Peyer's patch (tissue), 4 donors: ENCODE measurements at regions not wholly inside any gene's neighbourhood (a gene's known extent, or its start where the extent isn't known, plus 50 kb on each side); places are given as distances from the start of the nearest gene placed in this dataset.

Source experiments
- DNase-seq, 3 donors: peaks; one replicate each; pipeline ENCODE4 v3.0.0-alpha.2; 2017 to 2019
- H3K27ac ChIP-seq, 4 donors: fragments of 200-600 bp; sonication (generic); one replicate each; pipeline ENCODE4 v1.5.1; 2016 to 2019
- H3K27me3 ChIP-seq, 2 donors: fragments of 200-600 bp; sonication (generic); one replicate each; pipeline ENCODE4 v1.5.1; 2019
- H3K36me3 ChIP-seq, 3 donors: fragments of 200-600 bp; sonication (generic); one replicate each; pipeline ENCODE4 v1.5.1; 2016 to 2019
- H3K4me1 ChIP-seq, 4 donors: fragments of 200-600 bp; sonication (generic); one replicate each; pipeline ENCODE4 v1.5.1; 2016 to 2019
- H3K4me3 ChIP-seq, 4 donors: fragments of 200-600 bp; sonication (generic); 1 replicate in 3 of 4; 2 replicates in 1 of 4; pipeline ENCODE4 v1.5.1; 2016 to 2019; ENCODE audit warnings: mild to moderate bottlenecking in 1 of 4
- H3K9me3 ChIP-seq, 4 donors: fragments of 200-600 bp; sonication (generic); one replicate each; pipeline ENCODE4 v1.5.1; 2016 to 2019; ENCODE audit warnings: mild to moderate bottlenecking in 1 of 4
- CTCF ChIP-seq, 6 experiments: fragments of 450-650 bp in 4 of 6; fragments of 200-600 bp in 2 of 6; sonication (generic) in 1 of 6; IDR thresholded peaks; one replicate each; pipeline ENCODE4 v1.5.1; 2017 to 2019; ENCODE audit warnings: antibody characterized with exemption in 6 of 6, mild to moderate bottlenecking in 3 of 6, moderate library complexity in 1 of 6
- POLR2A ChIP-seq, 2 donors: fragments of 450-650 bp; IDR thresholded peaks; one replicate each; pipeline ENCODE4 v1.5.1; 2017; ENCODE audit warnings: antibody characterized with exemption in 2 of 2, mild to moderate bottlenecking in 2 of 2, moderate library complexity in 2 of 2

- Histone ChIP-seq H3K4me3 (no peak overlapping the region), H3K4me1 (no peaks in the 10 kb centered on the region), H3K27me3 (no peaks in the 10 kb centered on the region), H3K36me3 (no peaks in the 10 kb centered on the region), H3K27ac (no peak overlapping the region), H3K9me3 (no peaks in the 10 kb centered on the region)
- no peak for TF ChIP-seq POLR2A (IDR thresholded peaks at IDR 0.05)
- no peak for TF ChIP-seq CTCF (IDR thresholded peaks at IDR 0.05)
- DNase-seq = no peak
Observed at GRCh38 chr15:62298811-62299210, 133.7 kb upstream of the C2CD4B start.

GRCh38 chr15:62299541-62299940 lies 134.5 kb upstream of the C2CD4B start:
- no peak overlapping the region for H3K4me3 ChIP-seq
- H3K27ac ChIP-seq = no peak overlapping the region

GRCh38 chr15:62301993-62302675 lies 137.0 kb upstream of the C2CD4B start:
- Histone ChIP-seq H3K27me3 (no peaks in the 10 kb centered on the region), H3K4me3 (no peak overlapping the region), H3K27ac (no peak overlapping the region), H3K9me3 (no peaks in the 10 kb centered on the region), H3K36me3 (no peaks in the 10 kb centered on the region), H3K4me1 (no peaks in the 10 kb centered on the region)
- no peak for DNase-seq
- TF ChIP-seq CTCF (IDR thresholded peaks at IDR 0.05) (no peak), POLR2A (IDR thresholded peaks at IDR 0.05) (no peak)

More at GRCh38 chr15:62299541-62299940, 134.5 kb upstream of the C2CD4B start:
- H3K9me3 ChIP-seq = no peaks in the 10 kb centered on the region
- TF ChIP-seq CTCF (IDR thresholded peaks at IDR 0.05) (no peak), POLR2A (IDR thresholded peaks at IDR 0.05) (no peak)
- H3K36me3 ChIP-seq = no peaks in the 10 kb centered on the region
- H3K4me1 ChIP-seq = no peaks in the 10 kb centered on the region
- DNase-seq = no peak
- no peaks in the 10 kb centered on the region for H3K27me3 ChIP-seq

- no peak overlapping the region for H3K27ac ChIP-seq
- peak in 1 of 3 donors; percentile 62 for DNase-seq
- H3K4me3 ChIP-seq = no peak overlapping the region
- H3K9me3 ChIP-seq = no peaks in the 10 kb centered on the region
- no peaks in the 10 kb centered on the region for H3K4me1 ChIP-seq
- TF ChIP-seq POLR2A (IDR thresholded peaks at IDR 0.05) (no peak), CTCF (IDR thresholded peaks at IDR 0.05) (peak in 4 of 6 experiments; percentile 37 to 73 (median 71))
- H3K27me3 ChIP-seq = no peaks in the 10 kb centered on the region
- no peaks in the 10 kb centered on the region for H3K36me3 ChIP-seq
Observed at GRCh38 chr15:62306851-62307504, 141.9 kb upstream of the C2CD4B start.

- H3K4me1 ChIP-seq = no peaks in the 10 kb centered on the region
- H3K27me3 ChIP-seq = no peaks in the 10 kb centered on the region
- H3K36me3 ChIP-seq = no peaks in the 10 kb centered on the region
- H3K4me3 ChIP-seq = no peak overlapping the region
- H3K27ac ChIP-seq = no peak overlapping the region
- DNase-seq = no peak
- no peak for TF ChIP-seq CTCF (IDR thresholded peaks at IDR 0.05)
- no peak for TF ChIP-seq POLR2A (IDR thresholded peaks at IDR 0.05)
- no peaks in the 10 kb centered on the region for H3K9me3 ChIP-seq
Observed at GRCh38 chr15:62307551-62307950, 142.5 kb upstream of the C2CD4B start.
